Cortex of kidney (tissue), 1 donor: ENCODE measurements at regions not wholly inside any gene's neighbourhood (a gene's known extent, or its start where the extent isn't known, plus 50 kb on each side); places are given as distances from the start of the nearest gene placed in this dataset.

ENCODE experiments used
- DNase-seq: peaks from one replicate; lab custom pipeline; 2025; lab: John Stamatoyannopoulos, UW

DNA sequence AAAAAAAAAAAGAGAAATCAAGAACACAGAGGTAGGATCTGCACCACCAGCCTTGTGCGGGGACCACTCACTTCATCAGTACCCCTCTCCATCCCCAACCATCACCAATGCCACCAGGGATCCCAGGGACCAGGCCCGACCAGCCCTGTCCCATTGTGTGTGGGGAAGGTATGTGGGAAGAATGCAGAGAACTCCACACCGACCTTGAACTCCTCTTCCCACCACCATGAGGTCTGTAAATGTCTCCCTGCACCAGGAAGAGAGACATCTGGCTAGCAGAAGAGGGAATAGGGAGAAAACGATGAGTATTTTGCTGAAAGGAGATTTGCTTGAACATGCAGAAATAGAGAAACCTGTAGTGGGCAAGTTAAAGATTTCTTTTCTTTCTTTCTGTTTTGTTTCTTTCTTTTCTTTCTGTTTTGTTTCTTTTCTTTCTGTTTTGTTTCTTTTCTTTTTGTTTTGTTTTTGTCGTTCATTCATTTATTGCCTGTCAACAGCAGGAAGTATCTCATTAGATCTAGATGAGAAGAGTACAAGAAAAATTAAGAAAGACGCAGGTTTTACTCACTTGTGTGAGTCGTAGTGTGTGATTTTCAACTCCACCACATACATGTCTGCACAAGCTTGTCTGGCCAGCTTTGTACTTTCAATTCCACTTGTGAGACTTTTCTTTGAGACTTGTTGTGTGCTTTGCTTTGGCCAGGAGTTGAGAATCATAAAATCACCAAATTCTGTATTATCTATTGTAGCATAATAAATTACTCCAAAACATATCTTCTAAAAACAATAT lies 179.8 kb upstream of the HAAO start:
- no peak for DNase-seq

DNA sequence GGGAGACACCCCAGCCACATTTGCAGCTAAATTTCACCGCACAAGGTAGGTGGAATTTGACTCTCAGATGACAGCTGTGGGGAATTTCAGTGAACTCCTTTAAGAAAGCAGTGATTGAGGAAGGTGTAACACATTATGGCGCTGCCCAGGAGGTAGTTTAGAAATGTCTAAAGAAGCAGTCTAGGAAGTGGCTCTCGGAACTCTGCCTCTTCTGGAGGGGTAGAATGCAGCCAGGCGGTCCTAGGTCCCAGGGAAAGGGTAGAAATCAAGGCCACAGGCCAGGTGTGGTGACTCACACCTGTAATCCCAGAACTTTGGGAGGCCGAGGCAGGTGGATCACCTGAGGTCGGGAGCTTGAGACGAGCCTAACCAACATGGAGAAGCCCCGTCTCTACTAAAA lies 179.0 kb upstream of the HAAO start:
- DNase-seq, result no peak

DNA sequence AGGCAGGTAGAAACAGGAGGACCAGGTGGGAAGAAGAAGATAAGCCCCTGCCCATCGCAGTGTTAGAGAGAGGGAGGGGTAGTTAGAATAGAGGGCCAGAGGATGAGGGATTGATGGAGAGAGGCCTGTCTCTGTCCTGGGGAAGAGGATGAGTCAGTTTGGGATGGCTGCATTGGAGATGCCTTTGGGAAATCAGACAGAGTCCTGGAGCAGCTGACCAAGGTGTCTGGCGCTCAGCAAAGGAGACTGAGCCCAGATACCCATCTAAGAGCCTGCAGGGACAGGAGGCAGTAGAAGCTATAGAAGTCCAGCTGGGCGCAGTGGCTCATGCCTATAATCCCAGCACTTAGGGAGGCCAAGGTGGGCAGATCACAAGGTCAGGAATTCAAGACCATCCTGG lies 177.8 kb upstream of the HAAO start:
- DNase-seq, result no peak

DNA sequence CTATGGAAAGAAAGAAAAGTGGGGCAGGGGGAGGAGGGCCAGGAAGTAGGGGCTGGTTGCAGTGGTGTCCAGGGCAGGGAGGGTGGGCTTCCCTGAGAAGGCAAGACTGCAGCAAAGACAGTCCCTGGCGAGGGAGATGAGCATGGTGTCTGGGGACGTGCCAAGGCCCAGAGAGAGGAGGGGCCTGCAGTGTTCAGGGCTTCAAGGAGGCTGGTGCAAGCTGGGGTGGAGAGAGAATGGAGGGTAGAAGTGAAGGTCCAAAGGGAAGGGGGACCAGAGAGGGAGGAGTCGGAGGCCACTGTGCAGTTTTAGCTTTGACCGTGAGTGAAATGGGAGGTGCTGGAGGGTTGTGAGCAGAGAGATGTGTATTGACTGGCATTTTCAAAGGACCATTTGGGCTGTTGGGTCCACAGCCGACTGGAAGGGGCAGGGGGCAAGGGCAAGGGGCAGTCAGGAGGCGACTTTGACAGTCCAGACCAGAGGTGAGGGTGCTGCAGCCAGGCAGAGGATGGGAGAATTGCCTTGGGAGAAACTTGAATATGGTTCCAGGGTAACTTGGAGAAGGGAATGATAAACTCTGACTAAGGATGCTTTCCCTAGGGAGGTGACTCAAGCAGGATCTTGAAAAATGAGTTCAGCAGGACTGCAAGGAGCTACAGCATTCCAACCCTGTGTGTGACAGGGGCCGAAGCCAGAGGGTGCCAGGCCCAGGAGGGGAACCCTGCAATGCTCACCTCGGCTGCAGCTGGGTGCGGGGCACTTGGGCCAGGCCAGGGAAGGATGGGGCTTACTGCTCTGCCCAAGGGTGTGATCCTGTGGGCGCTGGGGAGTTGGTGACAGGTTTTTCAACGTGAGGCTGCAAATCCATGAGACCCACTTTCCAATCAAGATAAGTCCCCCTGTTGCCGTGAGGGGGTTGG lies 177.1 kb upstream of the HAAO start:
- DNase-seq, result no peak

DNA sequence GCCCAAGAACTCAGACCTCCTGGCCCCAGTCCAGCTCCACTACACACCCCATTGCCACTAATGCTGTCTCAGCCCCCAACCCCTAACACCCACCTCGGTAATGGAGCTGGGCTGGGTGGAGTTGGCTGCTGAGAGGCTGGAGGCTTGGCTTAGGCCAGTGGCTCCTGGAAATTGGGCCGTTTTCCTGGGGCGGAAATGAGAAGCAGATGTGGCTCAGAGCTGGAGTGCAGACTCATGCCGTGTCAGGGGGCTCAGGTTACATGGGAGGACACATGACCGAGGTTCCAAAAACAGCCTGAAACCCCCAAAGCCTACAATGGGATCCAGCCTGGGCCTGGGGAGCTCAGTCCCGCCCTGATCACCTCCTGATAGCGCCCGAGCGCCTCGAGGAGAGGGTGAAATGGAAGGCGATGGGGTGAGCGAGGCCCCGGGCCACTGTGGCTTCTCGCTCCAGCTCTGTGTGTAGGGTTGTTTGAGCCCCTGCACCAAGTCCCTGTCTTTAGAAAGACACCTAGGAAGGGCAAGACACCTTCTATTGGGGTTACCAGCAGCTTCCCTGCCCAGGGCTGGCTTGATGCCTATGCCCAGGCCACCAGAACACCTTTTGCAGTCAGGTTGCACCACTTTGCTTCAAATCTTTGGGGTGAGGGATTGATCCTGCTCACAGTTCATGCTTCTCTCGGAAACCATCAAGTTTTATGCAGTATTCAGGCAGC lies 175.7 kb upstream of the HAAO start:
- no peak for DNase-seq

DNA sequence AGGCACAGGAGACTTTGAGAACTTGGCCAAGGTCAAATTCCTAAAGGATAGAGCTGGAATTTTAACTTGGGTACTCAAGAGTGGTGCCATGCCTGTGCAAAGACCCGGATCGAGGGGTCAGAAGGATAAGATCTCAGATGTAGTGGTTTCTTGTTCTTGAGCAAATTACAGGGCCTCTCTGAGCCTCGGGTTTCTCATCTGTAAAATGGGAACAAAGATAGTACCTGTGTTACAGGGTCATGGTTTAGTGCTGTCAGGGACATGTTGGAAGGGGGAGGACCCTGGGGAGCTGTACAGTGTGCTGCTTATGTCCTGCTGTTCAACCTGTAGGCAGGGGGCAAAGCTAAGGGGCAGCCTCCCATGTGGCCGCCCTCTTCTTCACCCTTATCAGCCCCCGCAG lies 173.5 kb upstream of the HAAO start:
- DNase-seq, result no peak

DNA sequence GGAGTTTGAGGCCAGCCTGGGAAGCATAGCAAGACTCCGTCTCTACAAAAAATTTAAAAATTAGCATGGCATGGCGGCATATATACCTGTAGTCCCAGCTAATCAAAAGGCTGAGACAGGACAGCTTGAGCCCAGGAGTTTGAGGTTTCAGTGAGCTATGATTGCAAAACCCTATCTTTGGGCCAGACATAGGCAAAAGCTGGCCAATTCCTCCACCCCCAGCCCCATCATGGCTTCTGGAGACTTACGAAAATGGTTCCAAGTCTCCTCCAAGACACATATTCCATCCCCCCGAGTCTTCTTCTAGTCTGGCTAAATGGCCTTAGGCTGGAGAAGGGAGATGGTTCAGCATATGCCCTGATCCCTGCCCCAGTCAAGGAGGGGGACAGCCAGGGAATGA lies 172.8 kb upstream of the HAAO start:
- no peak for DNase-seq

DNA sequence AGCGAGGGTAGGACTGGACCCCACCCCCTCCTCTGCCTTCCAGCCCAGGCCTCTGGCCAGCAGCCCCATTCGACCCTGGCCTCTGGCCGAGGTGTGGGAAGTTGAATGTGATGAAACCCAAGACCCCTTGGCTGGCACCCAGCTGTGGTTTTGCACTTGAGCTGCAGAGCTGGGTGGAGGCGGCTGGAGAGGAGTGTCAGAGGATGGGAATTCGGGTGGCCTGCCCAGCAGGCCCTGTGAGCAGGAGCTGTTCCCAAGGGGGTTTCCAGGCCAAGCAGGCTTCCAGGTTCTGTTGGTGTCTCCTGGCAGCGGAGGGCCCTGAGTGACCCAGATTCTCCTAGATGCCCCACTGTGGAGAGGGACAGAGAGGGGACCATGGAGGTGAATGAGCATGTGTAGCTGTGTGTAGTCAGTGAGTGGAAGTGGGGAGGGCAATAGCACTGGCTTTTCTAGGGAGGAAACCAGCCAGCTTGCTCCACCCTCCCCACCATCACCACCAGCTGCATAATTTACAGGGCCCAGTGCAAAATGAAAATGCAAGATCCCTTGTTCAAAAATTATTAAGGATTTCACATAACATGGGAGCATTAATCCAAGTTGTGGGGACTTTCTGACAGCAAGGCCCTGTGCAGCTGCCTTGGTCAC lies 172.2 kb upstream of the HAAO start:
- no peak for DNase-seq

DNA sequence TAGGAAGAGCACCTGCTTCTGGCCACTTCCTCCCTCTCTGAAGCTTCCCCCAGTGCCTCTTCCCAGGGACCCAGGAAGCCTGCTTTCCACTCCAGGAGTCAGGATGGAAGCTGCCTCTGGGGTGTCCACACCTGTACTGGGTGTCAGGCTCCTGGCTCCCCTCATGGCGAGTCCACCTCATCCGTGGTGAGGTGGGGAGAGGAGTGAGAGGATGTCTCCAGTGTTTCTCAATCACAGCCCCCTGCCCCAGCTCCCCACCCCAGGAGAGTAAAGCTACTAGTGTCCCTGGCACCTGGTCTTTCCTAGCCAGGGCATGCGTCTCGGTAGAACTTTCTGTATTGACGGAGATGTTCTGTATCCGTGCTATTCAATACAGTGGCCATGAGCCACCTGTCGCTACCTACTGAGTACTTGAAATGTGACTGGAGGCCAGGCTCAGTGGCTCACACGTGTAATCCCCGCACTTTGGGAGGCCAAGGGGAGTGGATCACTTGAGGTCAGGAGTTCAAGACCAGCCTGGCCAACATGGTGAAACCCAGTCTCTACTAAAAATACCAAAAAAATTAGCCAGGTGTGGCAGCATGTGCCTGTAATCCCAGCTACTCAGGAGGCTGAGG lies 171.2 kb upstream of the HAAO start:
- DNase-seq, result no peak

DNA sequence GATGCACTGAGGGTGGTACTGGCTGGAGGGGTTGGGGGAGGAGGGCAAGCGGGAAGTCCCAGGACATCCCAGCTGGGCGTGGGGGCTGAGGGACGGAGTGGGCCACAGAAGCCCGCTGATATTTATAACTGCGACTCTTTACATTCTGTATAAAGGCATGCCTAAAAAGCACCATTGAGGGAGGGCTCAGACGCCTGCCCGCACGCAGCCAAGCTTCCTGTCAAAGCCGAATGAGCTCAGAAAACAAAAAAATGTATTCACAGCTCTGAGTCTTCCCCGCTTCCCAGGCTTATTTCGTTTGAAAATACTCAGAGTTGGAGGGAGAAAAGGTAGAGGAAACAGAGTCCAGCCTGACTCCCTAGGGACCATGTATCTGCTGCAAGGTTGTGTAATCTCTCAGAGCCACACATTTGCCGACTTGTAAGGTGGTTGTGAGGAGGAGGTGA lies 170.1 kb upstream of the HAAO start:
- no peak for DNase-seq

DNA sequence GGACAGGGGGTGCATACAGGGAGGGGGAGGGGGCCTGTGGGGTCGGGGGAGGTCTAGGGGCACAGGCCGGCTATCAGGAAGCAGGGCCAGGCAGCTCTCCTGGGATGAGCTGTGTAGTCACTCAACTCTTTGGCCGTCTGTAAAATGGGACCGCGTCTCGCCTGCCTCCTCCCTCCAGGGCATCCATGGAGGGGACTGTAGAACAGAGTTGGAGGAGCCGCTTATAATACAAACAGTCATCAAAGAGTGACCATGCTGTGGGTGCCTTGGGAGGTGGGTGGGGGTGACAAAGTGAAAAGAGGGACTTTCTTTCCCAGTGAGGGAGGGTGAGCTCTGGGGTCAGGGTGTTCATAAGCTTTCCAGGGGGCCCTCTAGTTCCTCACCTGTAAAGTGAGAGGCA lies 169.6 kb upstream of the HAAO start:
- no peak for DNase-seq

DNA sequence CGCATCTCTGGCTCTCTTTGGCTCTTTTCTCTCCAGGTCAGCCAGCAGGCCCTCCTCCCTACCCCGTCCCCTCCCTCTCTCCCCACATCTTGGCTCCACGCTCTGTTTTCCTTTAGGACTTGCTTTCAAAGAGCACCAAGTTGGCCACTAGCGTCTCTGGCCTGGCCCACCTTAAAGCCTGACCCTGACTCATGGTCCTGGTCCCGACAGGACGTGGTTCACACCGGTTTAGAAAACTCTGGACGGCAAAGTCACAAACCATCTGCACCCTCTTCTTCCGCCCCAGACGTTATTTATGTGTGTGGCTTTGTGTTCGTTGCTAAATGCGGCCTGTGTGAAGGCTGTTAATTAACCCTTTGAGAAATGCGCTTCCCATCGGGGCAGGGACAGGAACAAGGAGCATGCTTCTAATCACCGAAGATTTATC lies 169.0 kb upstream of the HAAO start:
- no peak for DNase-seq

DNA sequence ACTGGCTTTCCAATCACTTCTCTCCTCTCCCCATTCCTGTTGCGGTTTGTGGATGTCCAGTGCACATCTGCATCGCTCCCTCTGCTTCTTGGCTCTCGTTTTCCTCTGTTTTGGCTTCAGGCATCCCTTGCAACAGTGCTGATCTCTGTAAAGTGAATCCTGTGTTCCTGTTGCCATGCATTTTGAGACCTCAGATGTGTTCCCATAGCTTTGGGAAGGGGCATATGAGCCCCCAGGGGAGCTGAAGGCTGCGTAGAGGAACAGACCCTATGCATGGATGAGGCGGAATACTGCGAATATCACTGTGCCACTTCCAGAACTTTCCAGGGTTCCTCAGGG lies 168.4 kb upstream of the HAAO start:
- no peak for DNase-seq

DNA sequence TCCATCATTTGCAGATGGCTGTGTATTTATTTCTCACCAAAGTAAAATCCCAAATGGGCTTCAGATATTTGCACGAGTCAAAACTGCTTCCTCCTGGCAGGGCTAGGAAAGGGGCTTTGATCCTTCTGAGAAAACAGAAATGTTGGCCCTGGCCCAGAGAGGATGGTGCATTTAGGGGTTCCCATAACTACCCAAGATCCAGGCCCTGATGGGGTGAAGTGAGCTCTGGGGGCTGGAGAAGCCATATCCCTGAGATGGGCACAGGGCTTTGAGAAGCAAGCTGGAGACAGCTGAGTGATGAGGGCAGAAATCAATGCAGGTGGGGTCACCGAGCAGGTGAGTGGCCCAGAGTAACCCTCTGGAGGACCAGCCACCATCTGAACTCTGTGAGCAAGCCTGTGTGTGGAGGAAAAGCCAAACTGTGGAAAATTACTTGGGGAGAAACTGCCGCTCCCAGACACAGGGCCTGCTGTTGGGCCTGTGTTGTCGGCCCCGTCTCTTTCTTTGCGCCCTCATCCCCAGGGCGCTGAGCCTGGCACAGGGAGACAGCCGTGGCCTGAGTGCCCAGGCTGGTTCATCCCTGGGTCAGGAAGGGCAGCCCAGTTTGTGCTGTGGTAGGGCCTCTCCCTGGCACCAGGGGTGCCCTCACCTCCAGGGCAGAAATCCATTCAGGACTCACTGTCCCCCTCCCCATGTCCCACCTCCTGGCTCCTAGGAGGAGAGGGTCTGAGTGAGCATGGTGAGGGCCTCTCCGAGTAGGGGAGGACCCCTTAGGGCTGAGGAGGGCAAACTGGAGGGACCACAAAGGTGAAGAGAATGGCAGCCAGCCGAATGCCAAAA lies 167.8 kb upstream of the HAAO start:
- DNase-seq, result no peak

DNA sequence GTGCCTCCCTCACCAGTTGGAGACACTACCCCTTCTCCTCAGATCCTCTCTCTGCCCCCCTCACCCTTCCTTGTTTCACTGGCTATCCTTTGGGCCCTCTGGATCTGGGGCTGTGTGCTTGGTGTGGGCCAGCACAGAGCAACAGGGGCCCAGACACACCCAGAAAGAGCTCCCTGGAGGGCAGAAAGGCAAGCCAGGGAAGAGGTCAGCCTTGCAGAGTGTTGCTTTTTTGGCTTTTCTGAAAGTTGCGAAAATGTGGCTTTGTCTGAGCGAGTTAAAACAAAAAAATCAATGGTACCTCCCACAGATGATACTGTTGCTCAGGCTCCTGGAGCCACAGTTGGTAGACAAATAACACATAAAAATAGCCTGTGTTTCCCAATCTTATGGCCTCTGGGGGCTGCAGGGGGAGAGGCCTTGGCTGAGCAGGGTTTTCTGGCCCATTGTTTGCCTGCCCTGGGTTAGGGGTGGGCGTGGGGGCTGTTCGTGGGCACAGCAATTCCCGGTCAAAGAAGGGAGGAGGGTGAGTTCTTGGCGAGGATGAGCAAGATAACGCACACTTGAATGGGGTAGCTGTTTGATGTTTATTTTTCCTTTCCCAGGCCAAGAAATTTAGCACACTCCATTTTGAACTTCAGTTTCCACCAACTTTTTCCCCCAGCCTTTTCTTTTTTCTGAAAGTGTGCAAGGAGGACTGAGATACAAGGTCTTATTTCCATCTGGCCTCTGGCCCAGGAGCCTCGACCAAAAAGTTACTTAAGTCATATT lies 167.0 kb upstream of the HAAO start:
- DNase-seq, result no peak

DNA sequence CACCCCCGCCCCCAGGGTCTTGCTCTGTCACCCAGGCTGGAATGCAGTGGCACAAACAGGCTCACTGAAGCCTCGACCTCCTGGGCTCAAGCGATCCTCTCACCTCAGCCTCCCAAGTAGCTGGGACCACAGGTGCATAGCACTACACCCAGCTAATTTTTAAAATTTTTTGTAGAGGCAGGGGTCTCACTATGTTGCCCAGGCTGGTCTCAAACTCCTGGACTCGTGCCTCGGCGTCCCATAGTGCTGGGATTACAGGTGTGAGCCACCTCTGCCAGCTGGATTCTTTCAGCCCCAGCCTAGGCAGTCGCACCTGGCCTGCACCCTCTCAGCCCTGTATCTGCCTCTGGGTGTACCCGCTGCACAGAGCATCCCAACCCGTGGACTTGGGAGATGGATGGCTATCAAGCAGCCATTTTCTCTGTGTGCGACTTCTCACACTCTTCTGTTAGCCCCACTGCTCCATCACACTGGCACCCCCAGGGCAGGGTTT lies 166.4 kb upstream of the HAAO start:
- no peak for DNase-seq

DNA sequence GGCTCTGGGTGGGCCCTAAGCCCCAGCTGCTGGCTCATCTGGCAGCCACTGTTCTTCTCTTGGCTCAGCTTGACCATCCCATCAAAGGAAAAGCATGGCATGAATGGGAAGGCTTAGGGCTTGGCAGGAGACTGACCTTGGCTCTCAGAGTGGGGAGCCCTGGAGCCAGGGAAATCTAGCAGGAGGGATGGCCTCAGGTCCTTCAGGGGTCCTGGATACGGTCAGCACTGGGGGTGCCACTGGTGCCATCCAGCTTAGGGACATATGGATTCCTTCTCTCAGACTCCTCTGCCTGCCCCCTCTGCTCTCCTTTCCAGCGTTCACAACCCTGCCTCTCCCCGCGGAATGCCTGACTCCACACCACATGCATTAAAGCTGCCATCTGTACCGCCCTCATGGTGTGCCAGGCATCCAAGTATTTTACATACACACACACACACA lies 165.5 kb upstream of the HAAO start:
- no peak for DNase-seq

DNA sequence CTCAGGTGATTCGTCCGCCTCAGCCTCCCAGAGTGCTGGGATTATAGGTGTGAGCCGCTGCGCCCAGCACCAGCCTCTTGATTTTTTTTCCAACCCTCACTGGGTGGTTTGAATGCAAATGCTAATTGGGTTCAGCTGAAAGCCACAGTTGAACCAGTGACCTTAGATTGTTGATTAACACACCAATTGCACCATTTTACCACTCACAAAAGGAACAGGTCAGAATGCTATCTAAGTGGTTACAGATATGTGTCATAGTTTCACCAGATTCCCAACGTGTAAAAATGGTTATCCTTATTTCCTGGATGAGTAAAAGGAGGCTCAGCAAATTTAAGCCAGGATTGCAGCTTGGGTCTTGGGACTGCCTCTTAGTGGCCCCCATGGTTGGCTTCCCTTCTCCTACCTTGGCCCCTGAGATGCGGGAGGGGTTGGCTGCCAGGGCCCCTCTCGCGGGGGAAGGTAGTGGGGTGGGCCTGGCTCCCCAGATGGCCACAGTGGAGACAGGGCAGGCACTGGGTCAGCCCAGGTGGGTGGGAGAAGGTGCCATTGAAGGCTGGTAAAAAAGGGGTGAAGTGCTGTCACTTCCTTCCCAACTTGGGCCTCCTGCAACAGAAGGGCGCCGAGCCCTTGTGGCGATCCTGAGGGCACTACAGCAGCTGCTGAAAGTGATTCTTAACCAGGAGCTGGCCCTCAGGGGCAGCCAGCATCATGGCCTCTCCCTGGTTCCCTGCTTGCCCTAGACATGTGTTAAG lies 164.9 kb upstream of the HAAO start:
- DNase-seq, result no peak
